Endothelial cell of hepatic sinusoid (primary cell): ENCODE measurements at regions not wholly inside any gene's neighbourhood (a gene's known extent, or its start where the extent isn't known, plus 50 kb on each side); places are given as distances from the start of the nearest gene placed in this dataset.

Experiments used
- in situ Hi-C: cut with HindIII; loops from 2 replicates; pipeline ENCODE4 v1.10.0; 2017; ENCODE audit warnings: low sequenced_read_pairs

DNA sequence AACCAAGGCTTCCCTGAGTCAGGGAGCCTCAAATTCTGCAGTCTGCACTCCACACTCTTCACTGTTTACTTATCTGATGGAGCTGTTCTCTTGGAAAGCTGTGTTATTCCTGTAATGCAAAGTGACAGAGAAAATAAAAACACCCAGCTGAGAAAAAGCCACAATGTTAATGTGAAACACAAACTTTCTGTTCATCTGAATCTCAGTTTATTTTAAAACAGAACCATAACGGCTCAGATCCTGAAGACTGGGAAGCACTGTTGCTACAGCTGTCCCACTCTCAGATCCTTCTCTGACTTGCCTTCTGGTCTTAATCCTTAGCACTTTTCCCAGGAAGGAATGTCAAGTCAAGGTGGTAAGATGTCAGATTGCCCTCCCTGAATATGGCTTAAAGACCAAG lies 736.6 kb downstream of the DHX35 start:
- in situ Hi-C loops = no loop called here

- in situ Hi-C loops = no loop called here
Observed at GRCh38 chr20:39691151-39691862, 729.2 kb downstream of the DHX35 start.

DNA sequence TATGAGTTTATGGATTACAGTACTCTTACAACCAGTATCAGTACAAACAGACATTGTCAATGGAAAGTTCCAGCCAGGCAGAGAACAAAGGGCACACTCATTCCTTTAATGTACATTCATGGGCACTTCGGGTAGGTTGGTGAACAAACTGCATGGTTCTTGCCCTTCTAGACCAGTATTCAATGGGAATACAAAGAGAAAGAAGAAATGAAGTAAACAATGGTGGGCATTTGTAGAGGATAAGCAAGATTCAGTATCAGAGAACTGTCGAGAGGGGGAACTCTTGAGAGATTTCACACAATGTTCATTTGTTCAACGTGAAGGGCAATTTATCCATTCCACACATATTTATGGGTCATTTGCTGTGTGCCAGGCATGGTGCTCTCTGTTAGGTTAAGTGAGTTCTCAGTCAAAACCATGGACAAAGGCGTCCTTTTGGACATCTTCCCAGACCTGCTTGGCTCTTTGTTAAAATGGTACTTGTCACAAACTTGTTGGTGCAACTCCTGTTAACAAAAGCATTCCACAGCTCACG lies 714.8 kb downstream of the DHX35 start:
- in situ Hi-C loops = no loop called here

DNA sequence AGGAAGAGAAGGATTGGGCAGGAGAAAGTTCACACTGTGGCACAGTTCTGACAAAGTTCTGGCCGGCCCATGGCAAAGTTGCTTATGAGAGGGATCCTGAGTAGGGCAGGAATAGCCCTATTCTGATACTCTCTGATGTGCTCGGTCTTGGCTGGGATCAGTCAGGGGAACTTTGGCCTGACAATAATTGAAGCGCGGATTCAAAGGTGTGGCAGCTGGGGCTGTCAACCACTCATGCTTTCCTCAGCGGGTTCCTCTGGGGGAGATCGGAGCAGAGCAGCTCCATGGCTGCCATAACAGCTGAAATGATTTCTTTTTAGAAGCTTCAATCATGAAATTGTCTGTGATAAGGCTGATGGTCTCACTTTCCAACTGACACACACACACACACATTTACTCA lies 714.1 kb downstream of the DHX35 start:
- in situ Hi-C loops = no loop called here

GRCh38 chr20:39674842-39675241 lies 712.7 kb downstream of the DHX35 start:
- in situ Hi-C loops = no loop called here

- in situ Hi-C loops = no loop called here
Observed at GRCh38 chr20:39670988-39671387, 708.8 kb downstream of the DHX35 start.

- in situ Hi-C loops = no loop called here
Observed at GRCh38 chr20:39669659-39670058, 707.5 kb downstream of the DHX35 start.

GRCh38 chr20:39668038-39668437 lies 705.9 kb downstream of the DHX35 start:
- in situ Hi-C loops = no loop called here

DNA sequence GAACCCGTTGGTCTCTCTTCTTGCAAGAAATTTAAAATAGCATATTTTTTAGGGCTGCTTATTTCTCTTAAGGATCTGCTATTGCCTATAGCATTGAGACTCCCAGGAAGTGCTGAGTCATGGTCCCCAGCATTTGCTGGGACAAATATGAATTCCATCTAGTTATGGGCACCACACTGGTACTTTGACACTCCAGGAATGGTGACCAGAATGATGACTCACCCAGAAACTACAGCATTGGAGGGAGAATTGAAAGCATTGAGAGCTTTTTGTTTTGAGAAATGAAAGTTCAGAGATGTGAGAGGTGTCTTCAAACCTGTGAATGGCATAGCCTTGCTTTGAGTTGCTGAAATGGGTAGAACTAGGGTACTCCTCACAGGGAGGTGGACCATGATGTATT lies 699.7 kb downstream of the DHX35 start:
- in situ Hi-C loops = no loop called here

DNA sequence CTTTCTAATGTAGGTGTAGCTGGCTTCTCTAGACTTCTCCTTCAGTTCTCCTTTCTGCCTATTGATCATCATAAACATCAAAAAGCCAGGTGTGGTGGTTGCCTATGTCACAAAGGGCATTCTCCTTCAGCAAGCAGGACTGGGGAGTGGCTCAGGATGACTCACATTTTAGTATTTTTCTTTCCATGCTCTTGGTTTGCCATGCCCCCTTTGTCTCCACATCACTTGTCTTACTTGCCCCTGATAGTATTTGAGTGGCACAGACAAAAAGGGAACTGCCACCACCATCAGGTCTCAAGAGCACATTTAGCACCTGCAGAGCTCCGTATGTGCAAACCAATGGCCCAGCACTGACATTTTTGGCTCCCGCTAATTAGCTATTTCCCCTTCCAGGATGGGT lies 698.8 kb downstream of the DHX35 start:
- in situ Hi-C loops = no loop called here

DNA sequence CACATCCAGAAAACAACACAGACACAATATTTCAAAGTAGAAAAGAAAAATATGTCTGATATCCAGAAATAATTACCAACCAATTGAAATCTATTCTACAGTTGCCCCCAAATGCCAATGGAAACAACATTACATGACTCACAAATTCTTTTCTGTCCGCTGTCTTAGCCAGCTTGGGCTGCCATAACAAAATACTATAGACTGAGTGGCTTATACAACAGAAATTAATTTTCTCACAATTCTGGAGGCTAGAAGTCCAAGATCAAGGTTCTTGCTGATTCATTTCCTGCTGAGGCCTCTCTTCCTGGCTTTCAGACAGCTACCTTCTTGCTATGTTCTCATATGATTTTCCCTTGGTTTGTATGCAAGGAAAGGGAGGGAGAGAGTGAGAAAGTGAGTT lies 698.1 kb downstream of the DHX35 start:
- in situ Hi-C loops = no loop called here

- in situ Hi-C loops = no loop called here
Observed at GRCh38 chr20:39658662-39659409, 696.7 kb downstream of the DHX35 start.

- in situ Hi-C loops = no loop called here
Observed at GRCh38 chr20:39654171-39654570, 692.0 kb downstream of the DHX35 start.

GRCh38 chr20:39651645-39652325 lies 689.6 kb downstream of the DHX35 start:
- in situ Hi-C loops = no loop called here

DNA sequence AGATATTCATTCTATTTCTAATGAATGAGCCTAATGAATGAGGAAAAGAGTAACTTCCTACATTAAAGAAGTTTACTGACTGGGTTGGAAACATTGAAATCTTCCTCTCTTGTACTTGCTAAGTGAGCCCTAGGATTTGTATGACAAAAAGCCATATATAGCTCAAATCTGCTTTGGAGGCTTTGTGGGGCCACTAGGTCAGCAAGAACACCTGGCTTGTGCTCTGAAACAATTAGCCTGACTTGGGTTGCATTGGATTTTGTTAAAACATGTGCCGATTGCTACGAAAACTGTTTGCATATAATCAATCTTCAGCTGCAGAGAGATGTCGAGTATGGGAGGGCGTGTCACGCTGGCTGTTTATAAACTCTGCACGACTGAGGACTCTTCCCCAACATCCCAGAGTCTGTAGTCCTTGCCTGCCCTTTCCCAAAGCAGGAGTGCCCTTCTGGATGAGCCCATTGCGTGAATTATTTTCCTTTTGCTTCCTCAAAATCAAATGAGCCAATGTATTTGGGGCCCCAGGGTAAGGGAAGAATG lies 684.8 kb downstream of the DHX35 start:
- in situ Hi-C loops = no loop called here

DNA sequence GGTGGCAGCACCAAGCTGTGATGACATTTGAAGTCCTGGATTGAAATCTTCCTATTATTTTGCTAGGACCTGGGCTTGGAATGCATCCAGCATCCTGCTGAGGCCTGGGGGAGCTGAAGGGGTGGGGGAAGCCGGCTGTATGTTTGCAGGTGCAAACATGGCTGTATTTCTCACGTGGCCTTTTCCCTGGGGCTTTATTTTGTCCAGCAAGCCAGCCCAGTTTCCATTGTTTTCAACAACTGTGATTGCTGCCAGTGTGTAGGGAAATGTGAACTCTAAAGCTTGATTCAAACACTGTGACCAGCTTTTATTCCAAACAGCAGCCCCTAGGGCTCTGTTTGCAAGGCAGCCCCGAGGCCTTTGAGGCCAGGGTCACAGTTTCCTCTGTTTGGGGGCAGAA lies 683.0 kb downstream of the DHX35 start:
- in situ Hi-C loops = no loop called here

DNA sequence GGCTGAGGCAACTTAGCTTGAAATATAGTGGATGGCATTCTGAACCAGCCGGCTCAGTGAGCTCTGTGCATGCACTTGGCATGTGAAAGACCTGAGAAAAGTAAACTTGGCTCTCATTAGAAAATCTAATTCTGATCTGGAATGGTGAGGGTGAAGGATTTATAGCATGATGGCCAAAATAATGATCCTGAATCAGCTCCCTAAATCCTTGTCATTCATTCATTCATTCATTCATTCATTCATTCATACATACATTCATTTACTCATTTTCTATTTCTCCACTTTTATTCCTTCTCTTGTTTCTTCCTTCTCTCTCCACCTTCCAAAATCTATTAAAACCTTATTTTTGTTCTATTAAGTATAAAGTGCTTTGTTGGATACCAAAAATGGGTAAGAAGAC lies 681.1 kb downstream of the DHX35 start:
- in situ Hi-C loops = no loop called here

DNA sequence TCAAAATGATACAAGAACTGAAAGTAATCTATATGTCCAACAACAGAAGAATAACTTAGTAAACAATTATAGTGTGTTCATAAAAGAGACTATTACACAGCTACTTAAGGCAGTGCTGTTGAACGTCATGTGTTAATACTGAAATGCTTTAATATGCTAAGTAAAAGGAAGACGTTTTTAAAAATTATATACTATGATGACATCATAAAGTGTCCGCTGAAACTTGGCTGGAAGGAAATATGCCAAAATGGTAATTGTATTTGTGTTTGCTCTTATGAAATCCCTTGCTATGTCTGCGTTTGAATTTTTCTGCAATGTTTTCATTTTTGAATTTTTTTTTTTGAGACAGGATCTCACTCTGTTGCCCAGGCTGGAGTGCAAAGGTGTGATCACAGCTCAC lies 679.3 kb downstream of the DHX35 start:
- in situ Hi-C loops = no loop called here

- in situ Hi-C loops = no loop called here
Observed at GRCh38 chr20:39640147-39640546, 678.0 kb downstream of the DHX35 start.

- in situ Hi-C loops = no loop called here
Observed at GRCh38 chr20:39638731-39639130, 676.6 kb downstream of the DHX35 start.

DNA sequence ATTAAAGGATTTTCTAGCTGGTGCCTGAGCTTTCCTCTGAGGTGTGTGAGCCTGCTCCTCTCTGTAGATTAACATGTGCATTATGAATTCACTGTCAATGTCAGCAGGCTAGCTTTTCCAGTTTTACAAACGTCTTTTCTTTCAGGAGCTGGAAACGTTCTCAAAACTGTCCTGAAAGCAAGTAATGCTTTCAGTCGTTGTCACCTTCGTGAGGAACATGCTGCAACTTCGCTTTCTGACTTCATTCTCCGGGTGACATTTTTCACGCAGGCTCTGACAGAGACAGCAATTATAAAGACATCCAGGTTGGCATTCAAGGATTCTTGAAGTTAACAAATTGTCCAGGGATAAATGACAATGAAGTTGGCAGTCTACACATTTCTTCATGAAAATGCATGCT lies 671.5 kb downstream of the DHX35 start:
- in situ Hi-C loops = no loop called here
